ENCODE measurements at regions not wholly inside any gene's neighbourhood (a gene's known extent, or its start where the extent isn't known, plus 50 kb on each side); places are given as distances from the start of the nearest gene placed in this dataset.

DNA sequence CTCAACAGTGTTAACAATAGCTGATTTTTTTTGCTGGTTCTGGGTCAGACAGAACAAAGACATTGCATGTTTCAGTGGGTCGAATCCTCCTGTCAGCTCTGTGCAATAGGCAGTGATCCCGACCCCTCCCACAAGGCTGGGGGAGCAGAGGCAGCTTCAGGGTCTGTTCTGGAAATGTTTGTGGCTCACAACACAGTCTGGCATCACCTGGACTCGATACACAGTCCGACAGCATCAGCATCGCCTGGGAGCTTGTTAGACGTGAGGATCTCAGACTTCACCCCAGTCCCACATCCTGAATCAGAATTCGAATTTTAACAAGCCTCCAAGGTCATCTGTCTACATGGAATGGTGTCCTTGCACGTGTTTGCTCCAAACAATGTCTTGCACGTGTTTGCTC, 384.7 kb downstream of the IRX2 start:
- BruUV-seq (replicated peaks): no TSS peak
- dilution Hi-C loops (cut with MboI; ENCODE audit: extremely low pct_ligation_motif_present, low sequenced_read_pairs): no loop called here
- POLR2A ChIA-PET: no interaction called here

More for the DNA sequence above, 384.7 kb downstream of the IRX2 start:
- Histone ChIP-seq H3K27me3 (ENCODE audit: control insufficient read depth in 2 of 2, insufficient read depth in 2 of 2, low read length in 2 of 2) (no peaks in the 10 kb centered on the region), H3K4me2 (ENCODE audit: insufficient read depth, low read length) (no peak overlapping the region), H3K9me3 (replicated peaks; ENCODE audit: control insufficient read depth, insufficient read depth, low read length) (peaks cover 13% of the 10 kb centered on the region), H3K4me1 (ENCODE audit: control insufficient read depth, extremely low read depth, insufficient read depth, low read length) (no peaks in the 10 kb centered on the region), H3K27ac (ENCODE audit: insufficient read depth, low read depth, low read length) (no peak overlapping the region), H3K9ac (replicated peaks; ENCODE audit: extremely low read depth, insufficient read depth, low read length) (no peak overlapping the region), H3K36me3 (ENCODE audit: control insufficient read depth in 2 of 2, extremely low read depth in 1 of 2, insufficient read depth in 2 of 2, low read length in 2 of 2) (no peaks in the 10 kb centered on the region), H4K20me1 (replicated peaks; ENCODE audit: control insufficient read depth, extremely low read depth, insufficient read depth, low read length) (no peaks in the 10 kb centered on the region), H3K79me2 (ENCODE audit: control insufficient read depth, insufficient read depth, low read length) (no peaks in the 10 kb centered on the region), H3K9me1 (replicated peaks; ENCODE audit: control insufficient read depth, extremely low read depth, insufficient read depth, low read length) (no peaks in the 10 kb centered on the region), H2AFZ (ENCODE audit: low read depth, low read length) (no peak overlapping the region), H3K4me3 (replicated peaks in 1 of 3; ENCODE audit: insufficient read depth in 1 of 3, low read depth in 1 of 3, low read length in 3 of 3) (no peak overlapping the region)
- TF ChIP-seq MYC (IDR thresholded peaks at IDR 0.05; ENCODE audit: low read depth, low read length) (no peak), POLR2A (IDR thresholded peaks at IDR 0.05; ENCODE audit: low read depth, low read length) (no peak), MAX (IDR thresholded peaks at IDR 0.05; ENCODE audit: insufficient read depth, insufficient read length) (no peak), EZH2 (IDR thresholded peaks at IDR 0.05; ENCODE audit: borderline replicate concordance, low read depth, low read length, severe bottlenecking) (no peak), GATA2 (IDR thresholded peaks at IDR 0.05; ENCODE audit: insufficient read depth, insufficient read length, low read depth, low read length) (no peak), FOS (IDR thresholded peaks at IDR 0.05; ENCODE audit: borderline replicate concordance, insufficient read depth, low read length) (no peak), POLR2AphosphoS5 (IDR thresholded peaks at IDR 0.05; ENCODE audit: insufficient read depth, low read depth, low read length) (no peak), CTCF (IDR thresholded peaks at IDR 0.05; ENCODE audit: extremely low read depth in 1 of 2, insufficient read depth in 1 of 2, low read depth in 1 of 2, low read length in 2 of 2) (no peak), JUN (IDR thresholded peaks at IDR 0.05; ENCODE audit: borderline replicate concordance, insufficient read depth, insufficient read length, low read depth) (no peak)
- no peak for DNase-seq (ENCODE audit: low read depth, low spot score)
- intact Hi-C loops (cut with micrococcal nuclease): no loop called here
- CTCF ChIA-PET: no interaction called here
- FAIRE-seq: no peak

All from endothelial cell of umbilical vein (primary cell).